Posterior vena cava (tissue), 2 donors: ENCODE measurements at regions not wholly inside any gene's neighbourhood (a gene's known extent, or its start where the extent isn't known, plus 50 kb on each side); places are given as distances from the start of the nearest gene placed in this dataset.
"Not testable (repeated sequence)": the region's sequence is repeated elsewhere in the genome, so short reads cannot be mapped to it uniquely, and the experiment has no call there.

Experiments
- DNase-seq: peaks from one replicate; pipeline ENCODE4 v3.0.0-alpha.2; 2020; ENCODE audit warnings: low spot score
- intact Hi-C, 2 donors: fragments of 100-400 bp; cut with DNase I; formaldehyde crosslinking; loops; one replicate each; pipeline versions ENCODE4 v1.14.1 to v1.14.2; 2022 to 2023
- donor health status: DM: yes; HTN: yes; CAD: no.
- donor health status: DM: yes; HTN: yes; CAD: no.

DNA sequence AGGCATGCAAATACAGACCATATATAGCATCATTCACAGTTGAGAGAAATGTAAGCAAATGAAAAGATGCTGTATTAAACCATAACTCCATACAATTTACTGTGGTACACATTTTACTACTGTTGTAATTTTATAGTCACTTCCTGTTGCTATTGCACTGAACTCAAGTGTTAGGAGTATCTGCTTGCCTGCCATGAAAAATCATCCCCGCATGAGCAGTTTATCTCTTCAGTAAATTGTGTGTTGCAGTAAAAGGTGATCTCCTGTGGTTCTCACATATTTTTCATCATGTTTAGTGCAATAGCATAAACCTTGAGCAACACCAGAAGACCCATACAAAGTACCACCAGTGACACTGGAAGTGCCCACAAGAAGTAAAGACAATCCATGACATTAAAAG lies 1153.4 kb downstream of the FAT4 start:
- intact Hi-C loops, result no loop called here
- no peak for DNase-seq

DNA sequence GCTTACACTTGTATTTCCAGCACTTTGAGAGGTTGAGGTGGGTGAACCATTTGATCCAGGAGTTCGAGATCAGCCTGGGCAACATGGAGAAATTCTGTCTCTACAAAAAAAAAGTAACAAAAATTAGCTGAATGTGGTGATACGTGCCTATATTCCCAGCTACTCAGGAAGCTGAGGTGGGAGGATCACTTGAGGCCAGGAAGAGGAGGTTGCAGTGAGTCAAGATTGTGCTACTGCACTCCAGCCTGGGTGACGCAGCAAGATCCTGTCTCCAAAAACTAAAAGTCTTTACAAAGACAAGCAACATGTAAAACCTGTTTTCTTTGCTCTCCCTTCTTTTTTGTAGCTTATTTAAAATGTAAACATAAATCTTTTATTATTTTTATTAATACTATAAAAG lies 1156.1 kb downstream of the FAT4 start:
- DNase-seq, result no peak
- intact Hi-C loops, result no loop called here

DNA sequence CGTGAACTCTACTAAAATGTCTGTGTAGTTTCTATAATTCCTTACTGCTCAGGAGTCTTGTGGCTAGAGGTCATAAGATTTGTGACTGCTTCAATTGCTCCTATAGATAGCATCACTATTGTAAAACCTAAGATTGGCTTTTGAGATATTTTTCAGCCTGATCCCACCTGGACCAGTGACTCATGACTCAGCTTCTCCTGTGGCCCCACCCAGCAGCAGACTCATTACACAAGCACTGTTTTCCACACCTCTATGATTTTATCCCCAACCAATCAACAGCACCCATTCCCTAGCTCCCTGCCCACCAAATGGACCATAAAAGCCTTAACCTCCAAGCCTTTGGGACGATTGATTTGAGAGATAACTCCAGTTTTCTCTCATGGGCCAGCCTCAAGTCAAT lies 1157.0 kb upstream of the INTU start:
- intact Hi-C loops, result no loop called here
- no peak for DNase-seq

DNA sequence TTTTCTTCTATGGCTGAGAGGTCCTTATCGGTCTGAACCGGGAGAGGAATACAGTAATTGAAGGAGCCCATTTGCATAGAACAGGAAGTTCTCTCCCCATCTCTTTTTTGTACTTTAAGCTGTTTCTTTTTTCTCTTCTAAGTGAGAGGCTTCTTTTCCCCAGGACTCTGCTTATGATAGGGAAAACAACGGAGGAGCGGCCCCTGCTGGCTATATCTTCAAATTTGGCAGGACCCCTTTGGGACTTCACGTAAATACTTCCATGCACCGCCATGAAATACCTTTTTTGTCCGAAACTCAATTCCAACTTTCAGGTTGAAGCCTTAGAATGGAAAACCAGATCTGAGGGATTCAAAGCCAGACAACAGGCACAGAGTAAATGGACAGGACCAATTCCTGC lies 1153.0 kb upstream of the INTU start:
- intact Hi-C loops, result loop anchor here in 1 of 2 donors (1.0 kb wide), 1 partner anchor 46 kb away; no protein-coding TSS in a partner anchor
- no peak for DNase-seq

DNA sequence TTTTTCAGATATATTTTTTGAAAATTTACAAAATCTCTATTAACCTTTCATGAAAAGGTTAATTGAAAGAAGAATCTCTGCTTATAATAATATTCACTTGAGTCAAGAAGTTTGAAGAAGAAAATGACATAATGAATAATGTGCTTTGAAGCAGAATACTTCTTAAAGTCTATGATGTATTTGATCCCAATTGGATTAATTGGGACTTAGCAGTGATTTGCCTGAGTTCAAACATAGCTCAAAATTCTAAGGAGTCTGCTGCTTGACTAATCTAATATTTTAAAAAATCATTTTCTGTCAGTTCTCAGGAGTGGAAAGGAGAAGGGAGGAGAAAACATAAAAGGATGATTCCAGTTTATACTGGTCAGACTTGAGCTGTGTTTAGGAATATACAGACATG lies 1150.4 kb upstream of the INTU start:
- DNase-seq, result no peak
- intact Hi-C loops, result no loop called here

DNA sequence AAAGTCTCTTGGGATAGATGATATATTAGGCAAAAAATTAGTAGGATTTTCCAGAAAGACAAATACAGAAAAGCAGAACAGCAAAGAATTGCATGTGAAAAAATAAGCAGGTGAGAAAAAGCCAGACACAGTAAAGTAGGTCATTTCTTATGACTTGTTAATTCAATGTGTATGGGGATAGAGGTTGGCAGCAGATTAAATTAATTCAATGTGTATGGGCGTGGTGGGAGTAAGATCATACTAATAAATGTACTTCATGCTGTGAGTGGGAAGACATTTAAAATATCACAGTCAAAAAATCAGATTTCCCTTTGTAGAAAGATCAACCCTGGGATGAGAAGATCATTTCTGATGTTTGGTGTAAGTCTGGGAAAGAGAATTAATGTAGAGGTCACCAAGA lies 1146.4 kb upstream of the INTU start:
- intact Hi-C loops, result loop anchor here in 1 of 2 donors (5.0 kb wide), 1 partner anchor 684 kb away; no protein-coding TSS in a partner anchor
- no peak for DNase-seq

DNA sequence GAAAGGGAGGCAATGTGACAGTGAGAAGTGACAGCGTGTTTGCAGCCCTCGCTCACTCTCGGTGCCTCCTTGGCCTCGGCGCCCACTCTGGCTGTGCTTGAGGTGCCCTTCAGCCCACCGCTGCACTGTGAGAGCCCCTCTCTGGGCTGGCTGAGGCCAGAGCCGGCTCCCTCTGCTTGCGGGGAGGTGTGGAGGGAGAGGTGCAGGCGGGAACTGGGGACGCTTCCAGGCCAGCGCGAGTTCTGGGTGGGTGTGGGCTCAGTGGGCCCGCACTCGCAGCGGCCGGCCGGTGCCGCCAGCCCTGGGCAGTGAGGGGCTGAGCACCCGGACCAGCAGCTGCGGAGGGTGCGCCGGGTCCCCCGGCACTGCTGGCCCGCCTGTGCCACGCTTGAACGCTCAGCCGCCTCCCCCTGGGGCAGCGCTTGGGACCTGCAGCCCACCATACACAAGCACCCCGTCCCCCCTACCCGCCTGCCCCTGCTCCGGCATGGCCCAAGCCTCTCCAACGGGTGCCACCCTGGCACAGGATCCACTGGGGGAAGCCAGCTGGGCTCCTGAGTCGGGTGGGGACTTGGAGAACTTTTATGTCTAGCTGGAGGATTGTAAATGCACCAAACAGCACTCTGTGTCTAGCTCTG lies 1142.8 kb upstream of the INTU start:
- DNase-seq, result no peak
- intact Hi-C loops, result loop anchor here in 1 of 2 donors (5.0 kb wide), 1 partner anchor 688 kb away; no protein-coding TSS in a partner anchor

DNA sequence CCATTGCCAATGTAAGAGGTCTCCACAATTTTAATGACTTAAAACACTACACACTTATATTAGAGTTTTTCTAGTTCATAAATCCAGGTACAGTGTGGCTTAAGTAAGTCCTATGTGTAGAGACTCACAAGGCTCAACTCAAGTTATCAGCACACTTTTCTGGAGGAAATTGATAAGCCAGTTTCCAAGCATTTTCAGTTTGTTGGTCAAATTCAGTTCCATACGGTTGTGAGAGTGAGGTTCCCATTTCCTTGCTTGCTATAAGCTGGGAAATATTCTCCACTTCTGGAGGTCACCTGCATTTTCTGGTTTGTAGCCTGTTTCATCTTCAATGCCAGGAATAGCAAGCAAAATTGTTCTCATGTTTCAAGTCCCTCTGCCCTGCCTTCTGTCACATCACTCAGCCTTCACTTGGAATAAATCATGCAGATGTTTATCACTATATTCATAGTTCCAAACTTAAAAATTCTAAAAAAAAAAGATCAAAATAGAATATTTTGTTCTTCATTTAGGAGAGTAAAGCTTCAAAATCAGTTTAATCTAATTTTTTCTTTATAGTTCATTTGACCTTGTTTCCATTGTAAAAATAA lies 1137.5 kb upstream of the INTU start:
- intact Hi-C loops, result no loop called here
- DNase-seq, result no peak

DNA sequence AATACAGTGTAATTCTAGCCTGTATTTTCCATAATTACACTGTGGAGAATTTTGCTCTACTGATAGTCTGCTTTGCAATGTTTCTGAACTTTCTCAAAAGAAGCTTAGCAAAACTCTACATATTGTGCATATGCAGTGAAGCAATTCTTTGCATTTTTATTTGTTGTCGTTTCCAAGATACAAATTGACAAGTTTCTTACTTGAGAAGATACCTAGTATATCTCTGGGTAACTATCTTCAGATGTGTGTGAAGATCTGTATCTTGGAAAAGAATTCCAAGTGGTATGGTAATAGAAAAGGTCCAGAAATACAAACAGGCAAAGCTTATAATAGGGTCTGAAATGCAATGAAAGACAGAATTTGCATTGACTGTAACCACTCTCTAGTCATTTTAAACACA lies 1119.8 kb upstream of the INTU start:
- no peak for DNase-seq
- intact Hi-C loops, result no loop called here

DNA sequence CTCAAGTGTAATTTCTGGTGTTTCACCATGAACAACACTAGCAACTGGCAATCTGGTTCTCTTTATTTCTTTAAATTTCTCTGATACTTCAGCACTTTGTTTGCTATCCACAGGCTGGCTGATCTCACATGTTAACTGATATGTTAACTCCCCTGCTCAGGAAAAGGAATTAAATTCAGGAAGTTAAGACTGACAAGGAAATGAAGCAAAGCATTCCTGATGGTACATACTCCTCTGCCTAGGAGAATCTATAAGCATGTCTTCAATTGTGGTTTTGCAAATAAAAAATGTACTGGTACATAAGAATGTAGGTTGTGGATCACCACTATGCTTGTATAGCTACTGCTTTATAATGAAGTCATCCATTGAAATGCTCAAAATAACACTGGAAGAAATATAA lies 1119.2 kb upstream of the INTU start:
- intact Hi-C loops, result no loop called here
- no peak for DNase-seq

DNA sequence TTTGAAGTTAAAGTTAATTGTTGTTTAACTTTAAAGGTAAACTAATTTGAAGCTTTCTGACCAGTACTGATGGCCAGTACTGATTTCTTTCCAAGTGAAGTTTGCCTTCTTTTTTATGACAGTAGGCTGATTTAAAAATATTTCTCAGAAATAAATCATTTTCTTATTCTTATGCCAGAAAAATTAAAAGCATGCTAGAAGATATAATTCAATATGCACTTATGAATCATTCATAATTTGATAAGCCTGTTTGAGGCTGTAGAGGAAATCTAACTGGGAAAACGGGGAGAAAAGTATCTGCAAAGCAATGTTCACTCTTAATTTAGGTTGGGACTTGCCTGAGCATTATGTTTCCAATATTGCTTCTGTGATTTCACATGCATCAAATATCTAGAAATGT lies 1112.0 kb upstream of the INTU start:
- intact Hi-C loops, result no loop called here
- no peak for DNase-seq

DNA sequence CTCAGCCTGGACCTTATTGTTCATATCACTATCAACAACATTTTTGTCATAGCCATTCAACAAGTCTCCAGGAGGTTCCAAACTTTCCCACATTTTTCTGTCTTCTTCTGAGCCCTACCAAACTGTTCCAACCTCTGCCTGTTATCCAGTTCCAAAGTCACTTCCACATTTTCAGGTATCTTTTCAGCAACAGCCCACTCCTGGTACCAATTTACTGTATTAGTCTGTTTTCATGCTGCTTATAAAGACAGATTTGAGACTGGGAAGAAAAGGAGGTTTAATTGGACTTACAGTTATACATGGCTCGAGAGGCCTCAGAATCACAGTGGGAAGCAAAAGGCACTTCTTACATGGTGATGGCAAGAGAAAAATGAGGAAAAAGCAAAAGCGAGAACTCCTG lies 1107.4 kb upstream of the INTU start:
- intact Hi-C loops, DNase-seq: not testable (repeated sequence)

DNA sequence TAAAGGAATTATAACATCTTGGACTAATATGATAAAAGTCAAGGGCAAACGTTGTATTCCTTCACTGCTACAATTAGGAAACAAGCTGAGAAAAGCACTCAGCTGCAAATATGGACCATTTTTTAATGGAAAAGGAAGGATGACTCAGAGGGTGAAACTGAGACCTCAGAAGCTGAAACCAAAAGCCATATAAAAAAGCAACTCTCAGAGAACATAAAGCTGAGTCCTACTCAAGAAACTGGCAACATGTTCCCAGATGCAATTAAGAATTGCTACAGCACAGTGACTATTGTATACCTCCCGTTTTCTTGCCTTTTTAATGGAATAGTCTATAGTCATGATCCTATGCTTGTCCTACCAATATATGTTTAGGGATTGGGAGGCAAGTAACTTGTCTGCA lies 1106.4 kb upstream of the INTU start:
- intact Hi-C loops, result no loop called here

DNA sequence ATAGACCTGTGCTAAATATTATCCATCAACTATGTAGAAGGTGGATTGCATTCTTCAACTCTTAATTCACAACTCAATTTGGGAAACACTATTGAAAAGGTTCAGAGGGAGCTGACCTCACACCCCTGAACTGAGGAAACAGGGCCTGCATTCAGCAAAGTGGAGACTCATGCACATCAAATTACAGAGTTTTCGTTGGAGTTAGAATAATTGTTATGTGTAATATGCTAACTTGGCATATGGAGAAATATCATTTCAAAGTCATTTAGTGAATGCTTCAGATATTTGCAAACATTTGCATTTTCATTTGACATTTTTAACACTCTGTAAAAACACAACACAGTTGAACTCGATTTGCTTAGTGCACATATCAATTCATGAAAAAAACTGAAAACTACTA lies 1102.8 kb upstream of the INTU start:
- no peak for DNase-seq
- intact Hi-C loops, result no loop called here

More for the DNA sequence above, 1106.4 kb upstream of the INTU start:
- DNase-seq, result no peak

DNA sequence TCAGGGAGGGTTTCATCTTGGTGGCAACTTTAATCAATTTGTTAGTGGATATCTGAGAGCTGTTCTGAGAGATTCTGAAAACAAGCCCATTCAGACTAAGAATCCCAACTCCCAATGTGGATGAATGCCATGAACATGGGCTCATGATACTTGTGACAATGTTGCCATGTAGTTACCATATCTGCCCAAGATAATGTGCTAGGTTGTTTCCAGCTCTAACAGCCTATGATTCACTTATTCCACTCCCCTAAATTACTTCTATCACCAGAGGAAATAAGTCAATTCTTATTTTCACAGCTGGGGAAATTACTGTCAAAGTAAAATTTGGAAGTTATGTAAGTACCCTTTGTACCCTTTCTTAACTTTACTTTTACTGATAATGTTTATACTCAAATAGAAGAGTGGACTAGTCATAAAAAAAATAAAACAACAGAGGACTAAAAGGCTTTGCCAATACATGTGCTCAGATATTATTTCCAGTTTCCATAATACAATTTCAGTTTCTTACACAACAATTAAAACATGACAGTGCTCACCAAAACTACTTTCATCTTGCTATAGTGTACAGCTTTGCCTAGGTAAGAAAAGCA lies 1101.7 kb upstream of the INTU start:
- no peak for DNase-seq

DNA sequence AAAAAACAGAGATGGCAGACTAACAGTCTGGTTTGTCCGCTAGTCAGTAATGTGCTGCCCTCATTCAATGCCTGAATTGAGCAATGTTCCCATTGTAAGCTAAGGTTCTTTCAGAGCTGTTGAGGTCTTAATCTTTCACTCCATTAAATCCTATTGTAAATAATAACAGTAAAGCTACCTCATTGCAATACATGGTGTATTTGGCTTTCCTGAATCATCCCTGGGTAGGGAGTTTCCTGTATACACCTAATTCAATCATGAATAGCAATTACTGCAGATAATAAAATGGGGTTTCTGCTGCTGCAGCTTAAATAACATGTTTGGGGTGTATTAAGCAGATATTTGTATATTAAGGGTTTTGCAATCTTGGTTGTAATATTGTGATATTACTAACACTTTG lies 1100.2 kb upstream of the INTU start:
- DNase-seq, result no peak
- intact Hi-C loops, result no loop called here

More for the DNA sequence above, 1101.7 kb upstream of the INTU start:
- intact Hi-C loops, result no loop called here

DNA sequence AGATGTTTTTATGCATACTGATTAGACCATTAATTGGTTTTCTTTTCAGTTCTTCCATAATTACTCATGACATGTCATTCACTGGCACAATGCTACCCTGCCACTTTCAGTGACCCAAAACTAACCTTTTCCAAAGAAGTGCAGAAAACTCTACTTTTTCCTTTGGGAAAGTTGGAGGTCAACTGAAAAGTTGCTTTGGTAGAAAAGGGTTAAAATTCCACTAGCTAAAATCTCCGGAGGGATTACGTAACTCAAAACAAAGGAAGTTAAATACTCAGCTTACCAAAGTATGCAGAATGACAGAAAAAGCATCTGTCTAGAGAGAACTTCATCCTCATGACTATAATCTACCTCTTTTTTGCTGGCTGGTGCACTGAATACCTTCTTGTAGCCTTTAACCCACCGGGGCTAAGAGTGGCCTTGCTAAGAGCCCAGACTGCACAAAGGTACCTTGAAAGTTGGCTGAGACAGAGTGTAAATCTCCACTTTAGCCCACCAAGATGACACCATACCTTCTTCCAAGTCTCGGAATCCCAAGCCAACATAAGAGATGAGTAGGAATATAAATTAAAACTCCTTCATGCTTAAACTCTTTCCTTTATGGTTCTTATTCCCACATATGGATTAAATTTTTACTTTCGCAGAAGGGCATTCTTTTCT lies 1099.5 kb upstream of the INTU start:
- intact Hi-C loops, result no loop called here
- no peak for DNase-seq

DNA sequence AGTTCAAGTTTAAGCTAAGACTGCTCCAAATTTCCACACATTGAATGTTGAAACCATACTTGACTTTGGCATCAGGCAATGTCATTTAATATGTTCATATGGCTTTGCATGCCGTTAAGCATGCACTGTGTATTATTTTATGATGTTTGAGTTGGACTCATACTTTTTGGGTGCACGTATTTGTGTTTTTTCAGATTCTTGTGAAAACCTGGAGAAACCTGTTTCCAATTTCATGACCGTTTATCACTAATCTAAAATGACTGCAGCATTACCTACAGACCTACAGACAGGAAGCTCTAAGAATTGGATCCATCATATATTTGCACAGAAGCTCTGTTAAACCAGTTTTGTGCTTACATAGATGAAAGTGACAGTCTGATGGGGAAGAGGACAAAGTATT lies 1093.0 kb upstream of the INTU start:
- DNase-seq, result no peak
- intact Hi-C loops, result no loop called here

DNA sequence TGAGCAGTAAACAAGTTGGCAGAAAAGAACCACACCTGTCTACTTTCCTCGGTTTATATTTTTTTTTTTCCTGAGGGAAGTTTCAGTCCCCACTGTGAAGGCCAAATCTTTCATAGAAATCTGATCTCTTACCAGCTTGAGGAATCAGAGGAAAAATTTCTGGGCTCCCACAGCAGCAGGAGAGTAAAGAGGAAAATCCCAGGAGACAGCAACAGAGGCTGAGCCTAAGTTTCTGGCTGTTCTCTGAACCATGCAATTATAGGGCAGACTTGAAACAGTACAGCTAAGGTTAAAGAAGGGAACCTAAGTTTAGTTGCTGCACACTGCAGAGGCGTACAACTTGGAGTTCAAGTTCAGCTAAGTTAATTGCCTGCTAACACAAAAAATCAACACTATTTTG lies 1090.9 kb upstream of the INTU start:
- DNase-seq, result no peak
- intact Hi-C loops, result no loop called here

DNA sequence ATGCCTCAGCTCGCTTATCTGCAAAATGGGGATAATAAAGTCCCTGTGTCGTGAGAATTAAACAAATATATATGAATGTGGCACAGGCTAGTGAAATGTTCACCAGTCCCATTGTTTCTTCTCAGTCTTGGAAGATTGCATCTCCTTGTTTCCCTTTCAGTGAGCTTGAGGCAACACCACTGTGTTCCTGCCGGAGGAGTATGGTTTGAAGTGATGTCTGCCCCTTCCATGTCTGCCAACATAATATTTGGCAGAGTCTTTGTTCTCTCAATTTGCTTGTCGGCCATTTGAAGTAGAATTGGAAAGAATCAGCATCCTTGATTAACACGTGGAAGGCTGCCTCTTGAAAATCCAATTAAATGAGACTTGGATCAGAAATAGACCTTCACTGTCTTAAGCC lies 1088.5 kb upstream of the INTU start:
- no peak for DNase-seq
- intact Hi-C loops, result no loop called here

DNA sequence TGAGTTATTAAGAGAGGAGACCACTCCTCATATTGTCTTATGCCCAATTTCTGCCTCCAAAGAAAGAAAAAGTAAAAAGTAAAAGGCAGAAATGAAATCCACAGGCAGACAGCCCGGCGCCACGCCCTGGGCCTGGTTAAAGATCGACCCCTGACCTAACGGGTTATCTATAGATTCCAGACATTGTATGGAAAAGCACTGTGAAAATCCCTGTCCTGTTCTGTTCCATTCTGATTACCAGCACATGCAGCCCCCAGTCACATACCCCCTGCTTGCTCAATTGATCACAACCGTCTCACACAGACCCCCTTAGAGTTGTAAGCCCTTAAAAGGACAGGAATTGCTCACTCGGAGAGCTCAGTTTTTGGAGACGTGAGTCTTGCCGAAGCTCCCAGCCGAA lies 1086.6 kb upstream of the INTU start:
- intact Hi-C loops, DNase-seq: not testable (repeated sequence)
